ENCODE measurements at regions not wholly inside any gene's neighbourhood (a gene's known extent, or its start where the extent isn't known, plus 50 kb on each side); places are given as distances from the start of the nearest gene placed in this dataset.

DNA sequence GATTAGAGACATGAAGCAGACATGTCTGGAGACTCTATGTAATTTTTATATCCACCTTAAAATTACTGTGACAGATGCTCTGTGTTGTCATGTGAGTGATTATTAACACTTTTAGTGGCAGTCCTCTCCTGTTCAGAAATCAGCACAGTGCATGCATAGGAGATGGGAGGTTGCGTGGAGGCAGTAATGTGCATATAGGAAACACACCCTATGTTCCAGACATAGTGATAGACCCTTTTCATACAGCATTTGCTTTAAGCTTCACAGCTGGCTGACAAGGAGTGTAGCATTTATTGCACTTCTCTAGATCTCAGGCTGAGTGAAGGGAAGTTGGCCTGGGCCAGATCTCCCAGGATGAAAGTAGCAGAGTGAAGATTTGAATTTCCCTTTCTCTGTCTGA is 102.3 kb upstream of the SYN3 start:
- TF ChIP-seq CTCF (IDR thresholded peaks at IDR 0.05; ENCODE audit: extremely low read depth in 1 of 2, insufficient read depth in 1 of 2, low read depth in 1 of 2, low read length in 2 of 2): no peak
- TF ChIP-seq MYC (IDR thresholded peaks at IDR 0.05; ENCODE audit: low read depth, low read length): no peak
- TF ChIP-seq EZH2 (IDR thresholded peaks at IDR 0.05; ENCODE audit: borderline replicate concordance, low read depth, low read length, severe bottlenecking): no peak
- no peak for TF ChIP-seq POLR2A (IDR thresholded peaks at IDR 0.05; ENCODE audit: low read depth, low read length)
- TF ChIP-seq JUN (IDR thresholded peaks at IDR 0.05; ENCODE audit: borderline replicate concordance, insufficient read depth, insufficient read length, low read depth): no peak
- TF ChIP-seq MAX (IDR thresholded peaks at IDR 0.05; ENCODE audit: insufficient read depth, insufficient read length): no peak

Measured in endothelial cell of umbilical vein (primary cell).